Activated T-cell treated with anti-CD3 and anti-CD28 coated beads, Interleukin-2, amount 50 U/mL, for 24 hours (primary cell): ENCODE measurements at regions not wholly inside any gene's neighbourhood (a gene's known extent, or its start where the extent isn't known, plus 50 kb on each side); places are given as distances from the start of the nearest gene placed in this dataset.
"Not testable (repeated sequence)": the region's sequence is repeated elsewhere in the genome, so short reads cannot be mapped to it uniquely, and the experiment has no call there.

Source experiments
- DNase-seq: peaks from one replicate; pipeline ENCODE4 v3.0.0-alpha.2; 2020
- H3K27ac Mint-ChIP-seq: 2 replicates; pipeline ENCODE4 v1.8.0; 2020; ENCODE audit warnings: mild to moderate bottlenecking, mixed read lengths
- H3K27me3 Mint-ChIP-seq: 2 replicates; pipeline ENCODE4 v1.8.0; 2020; ENCODE audit warnings: mixed read lengths
- H3K36me3 Mint-ChIP-seq: 2 replicates; pipeline ENCODE4 v1.8.0; 2020; ENCODE audit warnings: low read depth, mixed read lengths
- H3K4me1 Mint-ChIP-seq: 2 replicates; pipeline ENCODE4 v1.8.0; 2020; ENCODE audit warnings: low read depth, mixed read lengths
- H3K4me3 Mint-ChIP-seq: 2 replicates; pipeline ENCODE4 v1.8.0; 2020; ENCODE audit warnings: mild to moderate bottlenecking, moderate library complexity, mixed read lengths
- H3K9me3 Mint-ChIP-seq: 2 replicates; pipeline ENCODE4 v1.8.0; 2020; ENCODE audit warnings: mixed read lengths

DNA sequence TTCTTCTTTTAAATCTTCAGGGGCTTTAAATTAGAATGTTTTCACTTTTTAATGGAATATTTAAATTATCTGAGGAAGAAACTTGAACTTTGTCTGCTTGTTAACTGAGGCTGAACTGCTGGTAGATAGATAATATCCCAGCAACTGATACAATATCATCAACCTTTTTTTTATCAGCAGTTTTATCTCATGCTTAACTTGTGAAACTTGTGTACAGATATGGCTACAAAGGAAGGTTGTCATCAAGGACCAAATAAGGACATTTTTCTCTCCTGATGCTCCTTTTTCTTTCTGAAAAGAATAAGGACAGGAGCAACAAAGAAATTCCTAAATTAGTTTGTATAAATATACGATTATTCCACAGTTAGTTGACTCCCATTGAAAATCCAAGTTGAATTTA is 66.4 kb upstream of the KBTBD8 start:
- no peak overlapping the region for H3K4me3 Mint-ChIP-seq
- peaks cover 3% of the 10 kb centered on the region for H3K27me3 Mint-ChIP-seq
- no peaks in the 10 kb centered on the region for H3K36me3 Mint-ChIP-seq
- H3K27ac Mint-ChIP-seq: no peak overlapping the region
- DNase-seq: no peak
- H3K4me1 Mint-ChIP-seq: peaks cover 5% of the 10 kb centered on the region
- no peaks in the 10 kb centered on the region for H3K9me3 Mint-ChIP-seq

DNA sequence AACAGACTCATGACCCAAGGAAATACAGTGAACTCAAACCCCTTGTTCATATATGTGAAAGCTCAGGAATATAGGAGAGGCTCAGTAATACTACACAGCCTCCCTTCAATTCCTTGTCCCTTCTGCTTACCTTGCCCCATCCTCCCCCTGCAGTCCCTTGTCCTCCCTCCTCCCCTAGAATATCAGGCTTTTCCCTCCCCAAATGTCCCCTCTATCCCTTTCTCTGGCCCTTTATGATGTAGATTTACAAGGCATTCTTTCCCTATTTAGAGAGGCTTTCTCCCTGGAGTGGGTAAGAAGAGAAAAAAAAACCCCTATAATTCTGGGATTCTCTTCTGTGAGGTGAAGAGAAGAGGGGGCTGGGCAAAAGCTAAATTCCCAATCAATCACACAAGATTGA is 64.9 kb upstream of the KBTBD8 start:
- H3K36me3 Mint-ChIP-seq: no peaks in the 10 kb centered on the region
- peaks cover 11% of the 10 kb centered on the region for H3K27me3 Mint-ChIP-seq
- no peak overlapping the region for H3K27ac Mint-ChIP-seq

DNA sequence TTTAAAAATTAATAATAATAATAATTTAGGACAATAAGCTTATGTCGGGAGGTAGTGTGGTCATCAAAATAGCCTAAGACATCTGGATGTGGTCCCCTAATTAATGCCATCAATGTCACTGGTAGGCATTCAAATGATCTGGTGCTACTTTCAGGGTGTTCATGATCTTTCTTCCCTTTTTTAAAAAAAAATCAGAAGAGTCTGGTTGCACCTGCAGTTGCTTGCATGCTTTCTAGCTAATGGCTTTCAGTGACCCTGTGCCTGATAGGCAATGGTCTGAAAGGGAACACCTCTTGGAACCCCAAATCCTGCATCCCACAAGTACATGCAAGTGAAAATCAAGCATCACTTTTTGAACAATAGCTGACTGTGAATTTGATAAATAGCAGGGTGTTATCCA is 64.1 kb upstream of the KBTBD8 start:
- Mint-ChIP-seq H3K4me3 (no peak overlapping the region), H3K4me1 (no peaks in the 10 kb centered on the region)
- DNase-seq: no peak

More for the DNA sequence above, 64.9 kb upstream of the KBTBD8 start:
- DNase-seq: no peak
- Mint-ChIP-seq H3K4me1 (peaks cover 2% of the 10 kb centered on the region), H3K9me3 (no peaks in the 10 kb centered on the region), H3K4me3 (no peak overlapping the region)

DNA sequence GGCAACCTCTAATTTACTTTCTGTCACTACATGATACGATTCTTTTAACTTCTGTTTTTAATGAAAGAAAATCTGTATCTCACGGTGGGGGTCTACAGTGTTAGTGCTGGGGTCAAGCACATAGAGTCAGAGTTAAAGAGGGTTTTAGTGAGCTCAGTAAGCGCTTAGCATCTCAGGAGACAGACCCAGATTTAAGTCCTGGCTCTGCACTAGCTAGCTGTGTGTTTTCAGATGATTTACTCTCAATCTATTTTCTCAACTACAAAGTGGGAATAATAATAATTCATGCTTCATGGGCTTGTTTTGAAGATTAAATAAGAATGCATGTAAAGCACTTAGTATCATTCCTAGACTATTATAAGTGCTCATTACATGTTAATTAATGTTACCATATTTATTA is 63.4 kb upstream of the KBTBD8 start:
- Mint-ChIP-seq H3K4me1 (no peaks in the 10 kb centered on the region), H3K9me3 (no peaks in the 10 kb centered on the region), H3K4me3 (no peak overlapping the region), H3K27me3 (peaks cover 17% of the 10 kb centered on the region), H3K27ac (no peak overlapping the region), H3K36me3 (no peaks in the 10 kb centered on the region)
- no peak for DNase-seq

More for the DNA sequence above, 64.1 kb upstream of the KBTBD8 start:
- Mint-ChIP-seq H3K36me3 (no peaks in the 10 kb centered on the region), H3K27ac (no peak overlapping the region), H3K27me3 (peaks cover 17% of the 10 kb centered on the region), H3K9me3 (no peaks in the 10 kb centered on the region)

DNA sequence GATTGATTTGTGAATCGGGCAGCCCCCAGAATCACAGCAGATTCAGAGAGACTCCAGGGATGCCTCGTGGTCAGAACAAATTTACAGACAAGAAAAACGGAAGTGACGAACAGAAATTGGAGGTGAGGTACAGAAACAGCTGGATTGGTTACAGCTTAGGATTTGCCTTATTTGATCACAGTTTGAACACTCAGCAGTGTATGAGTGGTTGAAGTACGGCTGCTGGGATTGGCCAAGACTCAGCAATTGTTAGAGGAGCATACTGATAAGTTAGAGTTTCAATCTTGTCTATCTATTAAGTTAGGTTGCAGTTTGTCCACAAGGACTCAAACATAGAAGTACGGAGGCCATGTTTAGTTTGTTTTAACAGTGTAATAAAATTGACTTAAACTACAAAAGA is 61.1 kb upstream of the KBTBD8 start:
- H3K27me3 Mint-ChIP-seq: peaks cover 20% of the 10 kb centered on the region
- H3K27ac Mint-ChIP-seq, H3K4me1 Mint-ChIP-seq, H3K9me3 Mint-ChIP-seq, DNase-seq, H3K4me3 Mint-ChIP-seq, H3K36me3 Mint-ChIP-seq: not testable (repeated sequence)

DNA sequence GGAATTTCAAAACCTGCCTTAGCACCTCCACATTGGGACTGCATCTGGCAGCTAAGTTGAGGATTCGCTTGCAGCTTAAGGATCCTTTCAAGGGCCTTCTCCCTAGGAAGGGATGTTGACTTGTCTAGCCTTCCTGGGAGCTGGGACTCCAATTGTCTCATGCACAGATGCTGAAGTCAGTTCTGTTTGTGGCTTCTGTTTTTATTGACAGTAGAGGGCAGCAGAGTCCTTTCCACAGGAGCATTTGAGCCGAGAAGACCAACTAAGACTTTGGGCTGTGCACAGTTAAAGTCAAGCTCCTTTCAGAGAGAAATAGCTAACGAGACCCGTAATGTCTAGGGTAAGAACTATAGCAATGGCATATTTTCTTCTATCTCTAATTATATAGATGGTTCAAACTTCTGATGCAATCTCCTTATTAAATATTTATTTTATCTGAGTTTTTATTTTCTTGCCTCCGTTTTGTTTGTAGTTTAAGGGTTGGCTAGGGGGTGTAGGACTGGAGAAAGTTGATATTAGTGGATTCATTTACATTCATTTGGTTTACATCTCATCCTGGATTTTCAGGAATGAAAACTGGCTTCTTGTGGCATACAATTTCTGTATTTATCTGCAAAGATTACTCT is 59.7 kb upstream of the KBTBD8 start:
- Mint-ChIP-seq H3K4me1 (no peaks in the 10 kb centered on the region), H3K36me3 (no peaks in the 10 kb centered on the region)

DNA sequence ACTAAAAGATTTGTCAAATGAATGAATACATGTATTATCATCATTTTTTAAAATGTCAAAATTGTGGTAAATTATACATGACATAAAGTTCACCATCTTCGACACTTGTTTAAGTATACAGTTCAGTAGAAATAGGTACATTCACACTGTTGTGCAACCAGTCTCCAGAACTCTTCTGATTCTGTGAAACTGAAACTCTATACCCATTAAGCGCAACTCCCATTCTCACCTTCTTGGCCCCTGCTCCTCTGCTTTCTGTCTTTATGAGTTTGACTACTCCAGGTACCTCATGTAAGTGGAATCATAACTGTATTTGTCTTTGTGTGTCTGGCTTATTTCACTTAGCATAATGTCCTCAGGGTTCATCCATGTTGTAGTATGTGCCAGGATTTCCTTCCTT is 50.1 kb upstream of the KBTBD8 start:
- no peak overlapping the region for H3K4me3 Mint-ChIP-seq
- peaks cover 12% of the 10 kb centered on the region for H3K27me3 Mint-ChIP-seq
- no peaks in the 10 kb centered on the region for H3K36me3 Mint-ChIP-seq
- no peak overlapping the region for H3K27ac Mint-ChIP-seq
- no peaks in the 10 kb centered on the region for H3K9me3 Mint-ChIP-seq
- no peak for DNase-seq
- H3K4me1 Mint-ChIP-seq: no peaks in the 10 kb centered on the region

More for the DNA sequence above, 59.7 kb upstream of the KBTBD8 start:
- H3K9me3 Mint-ChIP-seq: no peaks in the 10 kb centered on the region
- H3K27ac Mint-ChIP-seq: no peak overlapping the region
- H3K27me3 Mint-ChIP-seq: peaks cover 32% of the 10 kb centered on the region
- DNase-seq: no peak
- no peak overlapping the region for H3K4me3 Mint-ChIP-seq
